IMR-90 (cell line): ENCODE measurements at regions not wholly inside any gene's neighbourhood (a gene's known extent, or its start where the extent isn't known, plus 50 kb on each side); places are given as distances from the start of the nearest gene placed in this dataset.

Experiments
- ATAC-seq: fragments of 200-7000 bp; cut with Tn5 transposase; 2 replicates; pipeline ENCODE4 v1.9.1; 2020; ENCODE audit warnings: low read depth, mild to moderate bottlenecking, moderate library complexity
- BruUV-seq: library from RNA; stranded (reverse); fragments of 400-500 nt; replicated peaks from 2 replicates; lab custom pipeline; 2021; lab: Mats Ljungman, UMichigan
- CTCF ChIA-PET: fragments of 300-600 bp; formaldehyde crosslinking; extraction: SDS; loops from one replicate; lab custom pipeline; 2021; ENCODE audit warnings: antibody characterized with exemption; lab: Yijun Ruan, JAX
- POLR2A ChIA-PET: fragments of 300-600 bp; sonication (Branson Sonifier 250); formaldehyde crosslinking; loops from one replicate; lab custom pipeline; 2022; ENCODE audit warnings: antibody characterized with exemption; ENCODE audit not compliant: unreplicated experiment; lab: Charles Lee
- DNase-seq: peaks from one replicate; pipeline ENCODE4 v3.0.0; 2013
- H2AFZ ChIP-seq: replicated peaks from 2 replicates; pipeline ENCODE3; 2013; ENCODE audit warnings: low read length, mild to moderate bottlenecking; ENCODE audit not compliant: poor library complexity
- H2AK5ac ChIP-seq: 2 replicates; pipeline ENCODE4 v1.6.1; 2013; ENCODE audit warnings: low read depth, low read length, inconsistent platforms
- H2AK9ac ChIP-seq: replicated peaks from 2 replicates; pipeline ENCODE3; 2013; ENCODE audit warnings: mild to moderate bottlenecking, low read depth, low read length, moderate library complexity; ENCODE audit not compliant: poor library complexity
- H2BK120ac ChIP-seq: 2 replicates; pipeline ENCODE4 v1.6.1; 2013; ENCODE audit warnings: low read depth, low read length, inconsistent platforms
- H2BK15ac ChIP-seq: 3 replicates; pipeline ENCODE4 v1.6.1; 2013; ENCODE audit warnings: low read depth, low read length, inconsistent platforms
- H2BK20ac ChIP-seq: 2 replicates; pipeline ENCODE4 v1.6.1; 2013; ENCODE audit warnings: low read depth, mild to moderate bottlenecking, inconsistent platforms, low read length, moderate library complexity
- H2BK5ac ChIP-seq: 2 replicates; pipeline ENCODE4 v1.6.1; 2013; ENCODE audit warnings: mild to moderate bottlenecking, low read depth, low read length, inconsistent platforms; ENCODE audit not compliant: poor library complexity, severe bottlenecking
- H3K14ac ChIP-seq: replicated peaks from 2 replicates; pipeline ENCODE4 v1.6.1; 2013; ENCODE audit warnings: low read depth, low read length, inconsistent platforms
- H3K18ac ChIP-seq: 2 replicates; pipeline ENCODE4 v1.6.1; 2013; ENCODE audit warnings: low read depth, low read length, control low read depth
- H3K23ac ChIP-seq: 2 replicates; pipeline ENCODE4 v1.6.1; 2013; ENCODE audit warnings: low read depth, low read length, inconsistent platforms
- H3K27ac ChIP-seq: 2 replicates; pipeline ENCODE4 v1.5.1; 2013; ENCODE audit warnings: mild to moderate bottlenecking, control low read depth, low read length; ENCODE audit not compliant: insufficient read depth
- H3K27me3 ChIP-seq: 2 replicates; pipeline ENCODE4 v1.6.1; 2013; ENCODE audit warnings: low read length; ENCODE audit not compliant: control insufficient read depth, insufficient read depth
- H3K36me3 ChIP-seq: 2 replicates; pipeline ENCODE4 v1.6.1; 2013; ENCODE audit warnings: low read length, mixed read lengths; ENCODE audit not compliant: control insufficient read depth, insufficient read depth
- H3K4ac ChIP-seq: 2 replicates; pipeline ENCODE4 v1.6.1; 2013; ENCODE audit warnings: low read depth, low read length, inconsistent platforms
- H3K4me1 ChIP-seq: 2 replicates; pipeline ENCODE4 v1.6.1; 2013; ENCODE audit warnings: low read length, mixed read lengths; ENCODE audit not compliant: control insufficient read depth, insufficient read depth
- H3K4me2 ChIP-seq: 2 replicates; pipeline ENCODE4 v1.6.1; 2013; ENCODE audit warnings: low read depth, mild to moderate bottlenecking, control low read depth, low read length, moderate library complexity
- H3K4me3 ChIP-seq: 2 replicates; pipeline ENCODE4 v1.5.1; 2013; ENCODE audit warnings: low read depth, mild to moderate bottlenecking, control low read depth, low read length, moderate library complexity; ENCODE audit not compliant: insufficient read depth
- H3K56ac ChIP-seq: 2 replicates; pipeline ENCODE4 v1.6.1; 2013; ENCODE audit warnings: low read length, inconsistent platforms; ENCODE audit not compliant: insufficient read depth; ENCODE audit errors: extremely low read depth
- H3K79me1 ChIP-seq, 2 experiments: 2 replicates each; pipeline ENCODE4 v1.6.1; 2013; ENCODE audit warnings: low read length in 2 of 2, inconsistent platforms in 1 of 2, low read depth in 1 of 2
- H3K9ac ChIP-seq: 2 replicates; pipeline ENCODE4 v1.6.1; 2013; ENCODE audit warnings: low read depth, low read length, control low read depth
- H3K9me1 ChIP-seq: 2 replicates; pipeline ENCODE4 v1.6.1; 2013; ENCODE audit warnings: low read length, inconsistent platforms; ENCODE audit not compliant: insufficient read depth
- H3K9me3 ChIP-seq: 2 replicates; pipeline ENCODE4 v1.6.1; 2013; ENCODE audit warnings: low read length; ENCODE audit not compliant: control insufficient read depth, insufficient read depth
- H4K20me1 ChIP-seq: 2 replicates; pipeline ENCODE4 v1.6.1; 2013; ENCODE audit warnings: low read length, inconsistent platforms; ENCODE audit not compliant: insufficient read depth
- H4K5ac ChIP-seq: 2 replicates; pipeline ENCODE4 v1.6.1; 2013; ENCODE audit warnings: mild to moderate bottlenecking, low read depth, low read length, control low read depth
- H4K8ac ChIP-seq, 2 experiments: 2 replicates each; pipeline ENCODE4 v1.6.1; 2013; ENCODE audit warnings: low read depth in 2 of 2, low read length in 2 of 2, control low read depth in 1 of 2, inconsistent platforms in 1 of 2
- H4K91ac ChIP-seq: 2 replicates; pipeline ENCODE4 v1.6.1; 2013; ENCODE audit warnings: low read depth, low read length, inconsistent platforms; ENCODE audit not compliant: insufficient read depth
- CHD1 ChIP-seq: IDR thresholded peaks from 2 replicates; pipeline ENCODE4 v1.6.1; 2012; ENCODE audit warnings: low read depth, low read length, improper control_type of control experiment
- MAFK ChIP-seq: IDR thresholded peaks from 2 replicates; pipeline ENCODE4 v1.6.1; 2012; ENCODE audit warnings: low read depth, low read length, improper control_type of control experiment
- MAZ ChIP-seq: IDR thresholded peaks from 2 replicates; pipeline ENCODE4 v1.6.1; 2012; ENCODE audit warnings: low read depth, mild to moderate bottlenecking, low read length, improper control_type of control experiment, moderate library complexity, borderline replicate concordance
- MXI1 ChIP-seq: IDR thresholded peaks from 2 replicates; pipeline ENCODE4 v1.6.1; 2012; ENCODE audit warnings: low read depth, mild to moderate bottlenecking, low read length, moderate library complexity, borderline replicate concordance
- NFE2L2 ChIP-seq: fragments of 150-350 bp; IDR thresholded peaks from 2 replicates; pipeline ENCODE4 v1.6.1; 2016; ENCODE audit warnings: low read depth, mild to moderate bottlenecking, low read length
- RAD21 ChIP-seq: IDR thresholded peaks from 2 replicates; pipeline ENCODE4 v1.6.1; 2012; ENCODE audit warnings: low read length, improper control_type of control experiment
- RCOR1 ChIP-seq: IDR thresholded peaks from 2 replicates; pipeline ENCODE4 v1.6.1; 2012; ENCODE audit warnings: mild to moderate bottlenecking, low read length, improper control_type of control experiment; ENCODE audit not compliant: insufficient replicate concordance
- RFX5 ChIP-seq: IDR thresholded peaks from 2 replicates; pipeline ENCODE4 v1.8.0; 2012; ENCODE audit warnings: low read depth, mild to moderate bottlenecking, low read length, moderate library complexity
- WGBS, 2 experiments: methylation state at CpG; one replicate each; pipeline versions ENCODE4 v1.1.5 to v1.1.7; 2013; ENCODE audit warnings: missing lambda C conversion rate in 2 of 2; ENCODE audit not compliant: insufficient read length in 1 of 2; ENCODE audit errors: extremely low coverage in 2 of 2; 5-methylcytosine and 5-hydroxymethylcytosine counted together
- dilution Hi-C: fragments of 300-500 bp; cut with HindIII; formaldehyde crosslinking; loops from one replicate; pipeline ENCODE4 v1.14.3; 2018; ENCODE audit warnings: low sequenced_read_pairs; ENCODE audit not compliant: unreplicated experiment
- in situ Hi-C: fragments of 300-500 bp; cut with MboI; formaldehyde crosslinking; loops from 3 replicates; pipeline ENCODE4 v1.14.3; 2019; ENCODE audit warnings: low sequenced_read_pairs, inconsistent platforms, mixed read lengths
- intact Hi-C: fragments of 100-400 bp; cut with micrococcal nuclease; formaldehyde crosslinking; loops from 2 replicates; pipeline ENCODE4 v1.10.0; 2022
- TF ChIP-seq, protein P1 (sequence below): conservative IDR thresholded peaks from 2 replicates; pipeline ENCODE4 v1.5.1; 2012; ENCODE audit warnings: mild to moderate bottlenecking, low read depth, low read length, improper control_type of control experiment

DNA sequence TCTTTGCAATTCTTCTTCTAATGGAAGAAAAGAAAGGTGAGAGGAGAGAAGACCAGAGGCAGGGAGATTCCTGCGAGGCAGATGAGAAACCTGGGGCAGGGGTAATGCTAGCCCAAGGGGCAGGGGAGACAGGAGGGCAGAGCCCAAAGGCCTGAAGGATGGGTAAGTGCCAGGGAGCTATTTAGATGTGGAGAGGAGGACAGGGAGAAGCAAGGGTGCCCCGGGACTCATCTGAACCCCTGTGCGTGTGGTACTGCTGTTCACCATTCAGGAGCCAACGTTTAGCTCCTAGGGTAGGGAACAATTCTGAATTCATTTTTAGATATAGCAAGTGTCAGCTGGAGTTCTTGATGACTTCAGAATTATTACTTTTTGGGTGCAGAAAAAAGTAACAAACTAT is 122.7 kb upstream of the ALDH1B1 start:
- Histone ChIP-seq H3K79me1 (no peaks in the 10 kb centered on the region), H2BK5ac (no peak overlapping the region), H2AK9ac (no peak overlapping the region), H4K20me1 (no peaks in the 10 kb centered on the region), H3K56ac (no peak overlapping the region), H4K5ac (no peak overlapping the region), H3K9me3 (no peaks in the 10 kb centered on the region), H2BK120ac (no peak overlapping the region), H4K8ac (no peak overlapping the region), H3K18ac (no peak overlapping the region), H2AK5ac (no peak overlapping the region), H3K36me3 (no peaks in the 10 kb centered on the region), H4K91ac (no peak overlapping the region), H2AFZ (peak overlapping the region; percentile 35), H2BK20ac (no peak overlapping the region), H3K4me1 (no peaks in the 10 kb centered on the region), H3K27ac (no peak overlapping the region), H2BK15ac (no peak overlapping the region), H3K4me2 (no peak overlapping the region), H3K4ac (no peak overlapping the region), H3K9me1 (no peaks in the 10 kb centered on the region), H3K23ac (no peak overlapping the region), H3K9ac (no peak overlapping the region), H3K27me3 (peaks cover 12% of the 10 kb centered on the region), H3K14ac (no peak overlapping the region), H3K4me3 (no peak overlapping the region)
- WGBS, 2 experiments, result 50% methylated on average over 1 of the region's 4 CpGs; no CpG with 5 or more reads in 1 of the 2 experiments
- no peak for TF ChIP-seq MAZ
- no peak for TF ChIP-seq MXI1
- TF ChIP-seq, protein P1, sequence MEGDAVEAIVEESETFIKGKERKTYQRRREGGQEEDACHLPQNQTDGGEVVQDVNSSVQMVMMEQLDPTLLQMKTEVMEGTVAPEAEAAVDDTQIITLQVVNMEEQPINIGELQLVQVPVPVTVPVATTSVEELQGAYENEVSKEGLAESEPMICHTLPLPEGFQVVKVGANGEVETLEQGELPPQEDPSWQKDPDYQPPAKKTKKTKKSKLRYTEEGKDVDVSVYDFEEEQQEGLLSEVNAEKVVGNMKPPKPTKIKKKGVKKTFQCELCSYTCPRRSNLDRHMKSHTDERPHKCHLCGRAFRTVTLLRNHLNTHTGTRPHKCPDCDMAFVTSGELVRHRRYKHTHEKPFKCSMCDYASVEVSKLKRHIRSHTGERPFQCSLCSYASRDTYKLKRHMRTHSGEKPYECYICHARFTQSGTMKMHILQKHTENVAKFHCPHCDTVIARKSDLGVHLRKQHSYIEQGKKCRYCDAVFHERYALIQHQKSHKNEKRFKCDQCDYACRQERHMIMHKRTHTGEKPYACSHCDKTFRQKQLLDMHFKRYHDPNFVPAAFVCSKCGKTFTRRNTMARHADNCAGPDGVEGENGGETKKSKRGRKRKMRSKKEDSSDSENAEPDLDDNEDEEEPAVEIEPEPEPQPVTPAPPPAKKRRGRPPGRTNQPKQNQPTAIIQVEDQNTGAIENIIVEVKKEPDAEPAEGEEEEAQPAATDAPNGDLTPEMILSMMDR, result no peak
- TF ChIP-seq NFE2L2, result no peak
- TF ChIP-seq CHD1, result no peak
- no peak for TF ChIP-seq RAD21
- no peak for TF ChIP-seq RFX5
- TF ChIP-seq RCOR1, result no peak
- TF ChIP-seq MAFK, result no peak
- dilution Hi-C loops (no loop called here), in situ Hi-C loops (loop anchor here (10.0 kb wide), 1 partner anchor 55 kb away; no protein-coding TSS in a partner anchor), intact Hi-C loops (loop anchor here (10.0 kb wide), 1 partner anchor 65 kb away; no protein-coding TSS in a partner anchor)
- ATAC-seq, result no peak
- DNase-seq, result no peak
- POLR2A ChIA-PET, result no interaction called here
- CTCF ChIA-PET, result no interaction called here
- BruUV-seq, result no TSS peak
